ENCODE measurements at regions not wholly inside any gene's neighbourhood (a gene's known extent, or its start where the extent isn't known, plus 50 kb on each side); places are given as distances from the start of the nearest gene placed in this dataset.

GRCh38 chr20:61024390-61024789, 227.7 kb upstream of the CDH4 start:
- H2AFZ ChIP-seq (ENCODE audit: low read length): no peak overlapping the region
- ChIA-PET CTCF (ENCODE audit: partially characterized antibody) (interaction anchor here (0.6 kb wide), 1 partner anchor 1504 kb away, joined by 3 read pairs; no protein-coding TSS in a partner anchor), POLR2A (ENCODE audit: partially characterized antibody) (no interaction called here)
- no peak overlapping the region for H3K14ac ChIP-seq (ENCODE audit: insufficient read length)
- no peaks in the 10 kb centered on the region for H3K36me3 ChIP-seq (ENCODE audit: control insufficient read depth in 2 of 4, insufficient read depth in 4 of 4, low read length in 3 of 4)
- H3K4me2 ChIP-seq (ENCODE audit: insufficient read depth in 1 of 2, low read depth in 2 of 2, low read length in 2 of 2): no peak overlapping the region
- no peak overlapping the region for H3K27ac ChIP-seq (ENCODE audit: low read depth, low read length)
- no peak overlapping the region for H3K4ac ChIP-seq (replicated peaks; ENCODE audit: insufficient read length, low read depth, low read length)
- peaks cover 0 to 6% (median 1%) of the 10 kb centered on the region in 4 experiments; a peak in 4 of 7 replicates for H3K27me3 ChIP-seq (replicated peaks in 1 of 4; ENCODE audit: control insufficient read depth in 3 of 4, extremely low read depth in 1 of 4, insufficient read depth in 3 of 4, low read length in 3 of 4)
- H2BK5ac ChIP-seq (ENCODE audit: low read depth, low read length): no peak overlapping the region
- 85% methylated on average over 11 of the region's 11 CpGs; no CpG with 5 or more reads in 1 of the 2 experiments for WGBS, 2 experiments (ENCODE audit: extremely low coverage in 1 of 2, insufficient coverage in 1 of 2, insufficient read length in 1 of 2, insufficient replicate concordance in 2 of 2, low coverage in 1 of 2, low lambda C conversion rate in 2 of 2, missing lambda C conversion rate in 1 of 2)
- H4K20me1 ChIP-seq (replicated peaks in 1 of 2; ENCODE audit: control insufficient read depth in 1 of 2, insufficient read depth in 2 of 2, low read length in 2 of 2): peaks cover 0 to under 1% of the 10 kb centered on the region in 2 experiments
- no peak overlapping the region for H4K5ac ChIP-seq (ENCODE audit: insufficient read length, low read depth, low read length)
- no peak overlapping the region for H2BK120ac ChIP-seq (replicated peaks; ENCODE audit: low read depth, low read length)
- no peak overlapping the region for H3K23ac ChIP-seq (ENCODE audit: insufficient read length)
- H4K8ac ChIP-seq (ENCODE audit: extremely low read depth, insufficient read depth, low read length): peak overlapping the region; percentile 83; the same call in 1 of the 2 replicates
- no peaks in the 10 kb centered on the region for H3K79me2 ChIP-seq (ENCODE audit: control insufficient read depth in 1 of 2, insufficient read depth in 2 of 2, low read length in 2 of 2)
- FAIRE-seq (no peak), DNase-seq (ENCODE audit: low read depth in 1 of 2, low spot score in 2 of 2) (no peak)
- no peak overlapping the region for H4K91ac ChIP-seq (replicated peaks; ENCODE audit: insufficient read length, low read length)
- H3K4me1 ChIP-seq (replicated peaks in 1 of 4; ENCODE audit: control insufficient read depth in 3 of 4, insufficient read depth in 4 of 4, low read length in 3 of 4): no peaks in the 10 kb centered on the region
- no peaks in the 10 kb centered on the region for H3K23me2 ChIP-seq (ENCODE audit: low read depth, low read length)
- no peak overlapping the region for H3K4me3 ChIP-seq (ENCODE audit: extremely low read depth in 1 of 4, insufficient read depth in 2 of 4, low read depth in 3 of 4, low read length in 4 of 4)
- H2AK5ac ChIP-seq (ENCODE audit: low read depth, low read length): no peak overlapping the region
- H3K79me1 ChIP-seq (ENCODE audit: low read depth, low read length): no peaks in the 10 kb centered on the region
- H2BK12ac ChIP-seq (ENCODE audit: low read depth, low read length): no peak overlapping the region
- H3K9ac ChIP-seq (replicated peaks in 1 of 4; ENCODE audit: extremely low read depth in 1 of 4, low read depth in 3 of 4, low read length in 3 of 4): no peak overlapping the region
- no peak overlapping the region for H3K56ac ChIP-seq (replicated peaks; ENCODE audit: insufficient read length, low read depth, low read length)
- no peak overlapping the region for H2BK20ac ChIP-seq (ENCODE audit: low read length)
- no peak overlapping the region for H3K18ac ChIP-seq (ENCODE audit: extremely low read depth, low read length)
- no peak overlapping the region for H2BK15ac ChIP-seq (ENCODE audit: low read length)
- H3K9me3 ChIP-seq (ENCODE audit: insufficient read depth in 2 of 2, low read depth in 1 of 2, low read length in 1 of 2): peaks cover 14 to 19% of the 10 kb centered on the region in 2 experiments
- no peak for TF ChIP-seq SAP30 (IDR thresholded peaks at IDR 0.05; ENCODE audit: insufficient read depth, insufficient replicate concordance, low read length)
- no peak for TF ChIP-seq ZNF274 (IDR thresholded peaks at IDR 0.05; ENCODE audit: borderline replicate concordance, extremely low read depth, low read length)
- no peak for TF ChIP-seq MAX (IDR thresholded peaks at IDR 0.05)
- no peak for TF ChIP-seq EP300 (IDR thresholded peaks at IDR 0.05; ENCODE audit: borderline replicate concordance in 1 of 2, low read depth in 2 of 2, low read length in 2 of 2)
- no peak for TF ChIP-seq EGR1 (IDR thresholded peaks at IDR 0.05; ENCODE audit: borderline replicate concordance, low read depth, low read length)
- no peak for TF ChIP-seq HDAC2 (IDR thresholded peaks at IDR 0.05; ENCODE audit: borderline replicate concordance in 1 of 2, low read depth in 2 of 2, low read length in 2 of 2)
- no peak for TF ChIP-seq POLR2A (IDR thresholded peaks at IDR 0.05; ENCODE audit: control extremely low read depth in 1 of 2, low read depth in 2 of 2, low read length in 2 of 2)
- no peak for TF ChIP-seq POU5F1 (IDR thresholded peaks at IDR 0.05; ENCODE audit: low read depth, low read length)
- TF ChIP-seq SP4 (IDR thresholded peaks at IDR 0.05; ENCODE audit: low read length): no peak
- TF ChIP-seq RNF2 (IDR thresholded peaks at IDR 0.05; ENCODE audit: borderline replicate concordance, low read depth, low read length, missing control alignments, poor library complexity, severe bottlenecking): no peak
- no peak for TF ChIP-seq SRF (IDR thresholded peaks at IDR 0.05; ENCODE audit: low read depth, low read length)
- no peak for TF ChIP-seq E2F6 (IDR thresholded peaks at IDR 0.05)
- no peak for TF ChIP-seq TAF1 (IDR thresholded peaks at IDR 0.05; ENCODE audit: low read depth, low read length)

Data from H1 (cell line).